GM11168 (cell line): ENCODE measurements at regions not wholly inside any gene's neighbourhood (a gene's known extent, or its start where the extent isn't known, plus 50 kb on each side); places are given as distances from the start of the nearest gene placed in this dataset.
"Not testable (repeated sequence)": the region's sequence is repeated elsewhere in the genome, so short reads cannot be mapped to it uniquely, and the experiment has no call there.

Source experiments
- in situ Hi-C: fragments of 300-500 bp; cut with MboI; formaldehyde crosslinking; loops from one replicate; pipeline ENCODE4 v1.12.0; 2022; ENCODE audit warnings: low sequenced_read_pairs; ENCODE audit not compliant: unreplicated experiment

GRCh38 chr14:37870632-37871346 lies 275.4 kb downstream of the TTC6 start:
- in situ Hi-C loops: no loop called here

DNA sequence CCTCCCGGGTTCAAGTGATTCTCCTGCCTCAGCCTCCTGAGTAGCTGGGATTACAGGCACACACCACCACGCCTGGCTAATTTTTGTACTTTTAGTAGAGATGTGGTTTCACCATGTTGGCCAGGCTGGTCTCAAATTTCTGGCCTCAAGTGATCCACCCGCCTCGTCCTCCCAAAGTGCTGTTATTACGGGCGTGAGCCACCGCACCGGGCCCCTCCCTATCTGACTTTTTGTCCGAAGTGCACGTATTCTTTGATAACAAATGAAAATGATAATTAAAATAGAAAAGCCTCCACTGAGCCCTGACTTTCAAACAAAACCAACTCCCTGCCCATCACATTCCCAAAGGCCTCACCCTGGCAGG lies 278.6 kb downstream of the TTC6 start:
- in situ Hi-C loops: not testable (repeated sequence)

- in situ Hi-C loops: loop anchor here (25.0 kb wide), 1 partner anchor 637 kb away; no protein-coding TSS in a partner anchor
These were observed 279.1 kb downstream of the TTC6 start for GRCh38 chr14:37874429-37875109.

DNA sequence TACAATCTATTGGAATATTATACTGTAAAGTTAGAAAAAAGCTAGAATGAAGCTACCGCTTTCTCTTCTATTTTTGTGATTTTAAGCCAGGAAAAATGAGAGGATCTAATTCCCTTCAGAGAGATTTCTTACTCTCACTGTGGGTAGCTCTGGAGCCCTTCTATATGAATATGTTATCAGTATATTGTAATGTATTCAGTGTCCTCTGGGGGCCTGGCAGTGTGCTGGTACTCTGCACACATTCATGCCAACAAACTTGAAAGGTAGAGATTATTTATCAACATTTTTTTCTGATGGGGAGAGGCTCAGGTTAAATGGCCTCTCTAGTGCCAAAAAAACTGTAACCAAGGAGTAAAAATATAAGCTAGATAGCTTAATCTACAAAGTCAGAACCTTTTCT lies 292.8 kb downstream of the TTC6 start:
- in situ Hi-C loops: loop anchor here (25.0 kb wide), 1 partner anchor 651 kb away; no protein-coding TSS in a partner anchor

DNA sequence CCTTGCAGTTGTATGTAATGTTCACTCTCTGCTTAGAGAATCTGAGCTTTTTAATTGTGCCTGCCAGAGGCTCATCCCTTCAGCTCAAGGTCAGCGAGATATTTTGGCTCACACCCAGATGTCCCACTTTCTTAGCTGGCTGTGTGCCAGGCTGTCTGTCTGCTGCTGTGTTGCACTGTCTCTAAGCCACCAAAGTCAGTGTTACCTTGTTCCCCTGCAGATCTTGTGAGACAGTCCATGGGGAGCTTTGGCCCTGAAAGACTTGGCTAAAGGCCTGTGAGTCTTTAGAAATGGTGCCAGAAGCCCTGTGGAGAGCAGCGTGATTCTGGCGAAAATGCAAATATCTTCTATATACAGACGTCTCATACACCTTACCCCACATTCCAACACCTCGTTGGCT lies 293.7 kb downstream of the TTC6 start:
- in situ Hi-C loops: loop anchor here (25.0 kb wide), 1 partner anchor 652 kb away; no protein-coding TSS in a partner anchor

DNA sequence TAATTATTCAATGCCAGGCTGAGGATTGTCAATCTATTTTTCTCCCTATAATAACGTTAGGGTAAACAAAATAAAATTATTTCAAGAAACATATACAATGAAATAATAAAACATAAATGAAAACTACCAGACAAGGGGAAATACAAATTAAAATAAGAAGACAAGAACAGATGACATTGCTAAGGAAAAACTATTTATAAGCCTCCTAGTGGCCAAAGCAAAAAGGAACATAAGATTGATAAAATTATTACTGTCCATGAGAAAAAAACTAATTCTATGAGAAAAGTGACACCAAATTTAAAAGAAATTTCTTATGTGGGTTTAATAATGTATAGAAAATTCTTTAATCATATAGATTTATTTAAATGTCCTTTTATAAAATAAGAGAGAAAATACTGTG lies 294.7 kb downstream of the TTC6 start:
- in situ Hi-C loops: loop anchor here (25.0 kb wide), 1 partner anchor 653 kb away; no protein-coding TSS in a partner anchor

DNA sequence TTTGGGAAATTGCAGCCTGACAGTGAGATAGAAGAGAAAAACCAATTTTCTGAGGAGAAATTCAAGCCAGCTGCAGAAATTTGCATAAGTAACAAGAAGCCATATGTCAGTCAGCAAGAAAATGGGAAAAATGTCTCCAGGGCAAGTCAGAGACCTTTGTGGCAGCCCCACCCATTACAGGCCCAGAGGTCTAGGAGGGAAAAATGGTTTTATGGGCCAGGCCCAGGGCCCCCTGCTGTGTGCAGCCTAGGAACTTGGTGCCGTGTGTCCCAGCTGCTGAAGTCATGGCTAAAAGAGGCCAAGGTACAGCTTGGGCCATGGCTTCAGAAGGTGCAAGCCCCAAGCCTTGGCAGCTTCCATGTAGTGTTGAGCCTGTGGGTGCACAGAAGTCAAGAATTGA lies 296.1 kb downstream of the TTC6 start:
- in situ Hi-C loops: loop anchor here (25.0 kb wide), 1 partner anchor 654 kb away; no protein-coding TSS in a partner anchor

GRCh38 chr14:37894463-37894862 lies 299.0 kb downstream of the TTC6 start:
- in situ Hi-C loops: loop anchor here (25.0 kb wide), 1 partner anchor 657 kb away; no protein-coding TSS in a partner anchor

- in situ Hi-C loops: loop anchor here (25.0 kb wide), 1 partner anchor 662 kb away; no protein-coding TSS in a partner anchor
These were observed 303.9 kb downstream of the TTC6 start for GRCh38 chr14:37899365-37899764.

DNA sequence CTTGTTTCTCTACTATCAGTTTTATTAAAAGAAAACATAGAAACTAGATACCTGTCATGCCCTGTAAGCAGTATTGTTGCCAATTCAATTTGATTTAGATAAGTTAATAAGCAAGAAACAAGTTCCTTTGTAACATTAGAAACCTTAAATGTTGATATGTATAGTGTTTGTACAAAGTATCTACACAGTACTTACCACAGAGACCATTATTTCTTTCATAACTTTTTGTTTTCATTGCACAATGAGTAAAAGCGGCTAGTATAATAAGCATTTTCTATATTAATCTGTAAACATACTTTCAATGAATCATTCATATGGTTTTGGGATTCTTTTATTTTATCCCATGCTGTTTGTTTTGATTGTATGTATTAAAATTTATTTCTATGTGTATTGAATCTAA lies 305.1 kb downstream of the TTC6 start:
- in situ Hi-C loops: no loop called here

GRCh38 chr14:37901978-37902377 lies 305.7 kb upstream of the SSTR1 start:
- in situ Hi-C loops: no loop called here

- in situ Hi-C loops: no loop called here
These were observed 304.1 kb upstream of the SSTR1 start for GRCh38 chr14:37903343-37904191.

DNA sequence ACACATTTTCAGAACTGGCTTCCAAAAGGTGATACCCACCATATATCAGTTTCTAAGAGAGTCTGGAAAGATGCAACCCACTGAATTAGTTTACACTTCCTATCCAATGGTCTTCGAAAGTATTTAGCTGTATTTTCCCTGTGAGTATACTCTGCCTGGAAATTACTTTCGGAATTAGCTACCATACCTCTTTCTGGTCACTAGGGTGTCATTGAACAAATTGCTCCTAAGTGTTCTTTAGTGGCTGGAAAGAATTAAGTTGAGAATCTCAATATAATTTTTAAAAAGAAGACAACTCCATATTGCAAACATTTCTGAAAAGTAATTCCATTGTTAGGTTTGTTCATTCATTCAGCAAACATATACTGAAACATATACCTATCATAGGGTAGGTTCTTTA lies 283.1 kb upstream of the SSTR1 start:
- in situ Hi-C loops: no loop called here

GRCh38 chr14:37932008-37932407 lies 275.7 kb upstream of the SSTR1 start:
- in situ Hi-C loops: no loop called here

- in situ Hi-C loops: no loop called here
These were observed 275.2 kb upstream of the SSTR1 start for GRCh38 chr14:37932481-37932880.

- in situ Hi-C loops: no loop called here
These were observed 270.7 kb upstream of the SSTR1 start for GRCh38 chr14:37936971-37937370.

DNA sequence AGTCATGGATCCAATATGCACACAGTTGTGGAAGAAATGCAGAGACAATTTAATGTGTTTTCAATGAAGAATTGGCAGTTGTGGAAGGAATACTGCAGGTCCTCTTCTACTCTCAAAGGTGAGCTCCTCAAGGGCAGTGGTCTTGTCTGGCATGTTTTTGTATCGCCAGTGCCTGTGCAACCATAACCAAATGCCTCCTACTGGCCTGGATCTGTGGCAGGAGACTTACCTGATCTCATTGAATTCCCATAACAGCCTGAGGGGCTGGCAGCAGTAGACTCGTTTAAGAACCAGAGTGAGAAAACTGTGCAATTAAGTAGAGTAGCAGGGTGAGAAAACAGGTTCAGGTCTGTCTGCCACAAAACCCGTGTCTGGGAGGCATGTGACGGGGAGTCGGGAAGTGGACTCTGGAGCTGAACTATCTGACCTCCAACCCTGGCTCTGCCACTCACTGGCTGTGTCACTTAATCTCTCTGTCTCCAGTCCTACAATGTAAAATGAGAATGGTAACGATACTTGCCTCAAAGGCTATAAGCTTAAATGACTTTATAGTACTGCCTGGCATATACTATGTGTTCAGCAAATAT lies 268.2 kb upstream of the SSTR1 start:
- in situ Hi-C loops: no loop called here

DNA sequence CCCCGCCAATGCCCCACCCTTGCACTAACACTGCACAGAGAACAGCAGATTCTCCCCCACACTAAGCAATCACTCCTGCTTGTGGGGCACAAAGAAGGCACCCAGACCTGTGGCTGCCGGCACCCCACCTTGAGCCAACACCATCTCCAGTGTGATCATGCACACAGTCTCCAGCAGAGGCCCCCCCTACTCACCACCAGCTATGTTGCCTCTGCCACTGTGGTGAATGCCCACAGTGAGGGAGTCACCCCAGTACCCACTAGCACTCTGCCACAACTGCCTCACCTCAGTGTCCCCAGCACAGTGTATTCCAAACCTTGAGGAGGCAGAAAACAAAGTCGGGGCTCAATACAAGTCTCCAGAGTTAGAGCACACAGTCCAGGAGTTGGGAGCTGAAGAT lies 261.7 kb upstream of the SSTR1 start:
- in situ Hi-C loops: no loop called here

GRCh38 chr14:37946819-37947218 lies 260.9 kb upstream of the SSTR1 start:
- in situ Hi-C loops: no loop called here

- in situ Hi-C loops: no loop called here
These were observed 259.4 kb upstream of the SSTR1 start for GRCh38 chr14:37948266-37948665.
